ENCODE measurements at regions not wholly inside any gene's neighbourhood (a gene's known extent, or its start where the extent isn't known, plus 50 kb on each side); places are given as distances from the start of the nearest gene placed in this dataset.

DNA sequence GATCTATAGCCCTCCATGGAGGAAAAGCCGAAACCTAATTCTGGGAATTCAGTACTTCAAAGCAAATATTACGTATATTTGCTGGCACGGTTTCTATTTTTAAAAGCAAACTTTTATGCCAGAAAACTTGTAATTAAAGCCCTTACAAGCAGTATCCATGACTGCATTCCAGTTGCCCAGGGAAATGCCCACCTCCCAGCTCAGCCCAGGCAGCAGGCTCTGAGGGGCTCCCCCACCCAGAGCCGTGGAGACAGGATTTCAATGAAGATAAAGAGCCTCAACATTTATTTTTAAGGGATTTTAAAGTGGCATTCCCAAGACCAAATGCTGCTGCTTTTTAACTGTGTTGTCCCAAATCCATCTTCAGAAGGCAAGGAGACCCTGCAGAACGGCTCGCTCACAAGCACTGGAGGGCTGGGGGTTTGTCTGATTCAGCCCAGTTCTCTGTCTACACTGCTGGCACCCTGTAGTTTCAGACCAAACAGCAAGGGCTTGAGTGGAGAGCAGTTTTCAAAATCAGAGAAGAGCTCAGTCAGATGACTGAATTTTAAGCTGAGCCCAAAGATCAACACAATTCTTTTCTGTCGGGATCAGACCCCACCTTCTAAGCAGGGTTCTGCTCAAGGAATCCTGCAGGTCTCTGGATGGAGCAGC, 105.1 kb downstream of the KCNF1 start:
- Histone ChIP-seq H4K20me1 (replicated peaks; ENCODE audit: control insufficient read depth, extremely low read depth, insufficient read depth, low read length) (no peaks in the 10 kb centered on the region), H3K36me3 (ENCODE audit: control insufficient read depth in 2 of 2, extremely low read depth in 1 of 2, insufficient read depth in 2 of 2, low read length in 2 of 2) (no peaks in the 10 kb centered on the region), H3K27me3 (ENCODE audit: control insufficient read depth in 2 of 2, insufficient read depth in 2 of 2, low read length in 2 of 2) (peaks cover 0 to 13% of the 10 kb centered on the region in 2 experiments), H3K9me3 (replicated peaks; ENCODE audit: control insufficient read depth, insufficient read depth, low read length) (no peaks in the 10 kb centered on the region), H3K4me1 (ENCODE audit: control insufficient read depth, extremely low read depth, insufficient read depth, low read length) (no peaks in the 10 kb centered on the region), H3K9ac (replicated peaks; ENCODE audit: extremely low read depth, insufficient read depth, low read length) (no peak overlapping the region), H3K4me2 (ENCODE audit: insufficient read depth, low read length) (no peak overlapping the region), H2AFZ (ENCODE audit: low read depth, low read length) (no peak overlapping the region), H3K79me2 (ENCODE audit: control insufficient read depth, insufficient read depth, low read length) (no peaks in the 10 kb centered on the region), H3K27ac (ENCODE audit: insufficient read depth, low read depth, low read length) (no peak overlapping the region), H3K9me1 (replicated peaks; ENCODE audit: control insufficient read depth, extremely low read depth, insufficient read depth, low read length) (no peaks in the 10 kb centered on the region), H3K4me3 (replicated peaks in 1 of 3; ENCODE audit: insufficient read depth in 1 of 3, low read depth in 1 of 3, low read length in 3 of 3) (no peak overlapping the region)
- FAIRE-seq (no peak), DNase-seq (ENCODE audit: low read depth, low spot score) (no peak)
- ChIA-PET POLR2A (no interaction called here), CTCF (interaction anchor here (1.0 kb wide), 1 partner anchor 108 kb away, joined by 3 read pairs; no protein-coding TSS in a partner anchor)
- BruUV-seq (replicated peaks), result no TSS peak
- dilution Hi-C loops (cut with MboI; ENCODE audit: extremely low pct_ligation_motif_present, low sequenced_read_pairs), result no loop called here
- intact Hi-C loops (cut with micrococcal nuclease), result no loop called here
- TF ChIP-seq EZH2 (IDR thresholded peaks at IDR 0.05; ENCODE audit: borderline replicate concordance, low read depth, low read length, severe bottlenecking) (no peak), POLR2A (IDR thresholded peaks at IDR 0.05; ENCODE audit: low read depth, low read length) (no peak)
- TF ChIP-seq, protein P1, sequence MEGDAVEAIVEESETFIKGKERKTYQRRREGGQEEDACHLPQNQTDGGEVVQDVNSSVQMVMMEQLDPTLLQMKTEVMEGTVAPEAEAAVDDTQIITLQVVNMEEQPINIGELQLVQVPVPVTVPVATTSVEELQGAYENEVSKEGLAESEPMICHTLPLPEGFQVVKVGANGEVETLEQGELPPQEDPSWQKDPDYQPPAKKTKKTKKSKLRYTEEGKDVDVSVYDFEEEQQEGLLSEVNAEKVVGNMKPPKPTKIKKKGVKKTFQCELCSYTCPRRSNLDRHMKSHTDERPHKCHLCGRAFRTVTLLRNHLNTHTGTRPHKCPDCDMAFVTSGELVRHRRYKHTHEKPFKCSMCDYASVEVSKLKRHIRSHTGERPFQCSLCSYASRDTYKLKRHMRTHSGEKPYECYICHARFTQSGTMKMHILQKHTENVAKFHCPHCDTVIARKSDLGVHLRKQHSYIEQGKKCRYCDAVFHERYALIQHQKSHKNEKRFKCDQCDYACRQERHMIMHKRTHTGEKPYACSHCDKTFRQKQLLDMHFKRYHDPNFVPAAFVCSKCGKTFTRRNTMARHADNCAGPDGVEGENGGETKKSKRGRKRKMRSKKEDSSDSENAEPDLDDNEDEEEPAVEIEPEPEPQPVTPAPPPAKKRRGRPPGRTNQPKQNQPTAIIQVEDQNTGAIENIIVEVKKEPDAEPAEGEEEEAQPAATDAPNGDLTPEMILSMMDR (IDR thresholded peaks at IDR 0.05; ENCODE audit: extremely low read depth in 1 of 2, insufficient read depth in 1 of 2, low read depth in 1 of 2, low read length in 2 of 2), result no peak

- FAIRE-seq (no peak), DNase-seq (ENCODE audit: low read depth, low spot score) (no peak)
- Histone ChIP-seq H3K27me3 (ENCODE audit: control insufficient read depth in 2 of 2, insufficient read depth in 2 of 2, low read length in 2 of 2) (peaks cover 0 to 13% of the 10 kb centered on the region in 2 experiments), H3K9me1 (replicated peaks; ENCODE audit: control insufficient read depth, extremely low read depth, insufficient read depth, low read length) (no peaks in the 10 kb centered on the region), H3K36me3 (ENCODE audit: control insufficient read depth in 2 of 2, extremely low read depth in 1 of 2, insufficient read depth in 2 of 2, low read length in 2 of 2) (no peaks in the 10 kb centered on the region), H3K4me1 (ENCODE audit: control insufficient read depth, extremely low read depth, insufficient read depth, low read length) (no peaks in the 10 kb centered on the region), H3K79me2 (ENCODE audit: control insufficient read depth, insufficient read depth, low read length) (no peaks in the 10 kb centered on the region), H3K9ac (replicated peaks; ENCODE audit: extremely low read depth, insufficient read depth, low read length) (no peak overlapping the region), H4K20me1 (replicated peaks; ENCODE audit: control insufficient read depth, extremely low read depth, insufficient read depth, low read length) (no peaks in the 10 kb centered on the region), H2AFZ (ENCODE audit: low read depth, low read length) (no peak overlapping the region), H3K4me3 (replicated peaks in 1 of 3; ENCODE audit: insufficient read depth in 1 of 3, low read depth in 1 of 3, low read length in 3 of 3) (no peak overlapping the region), H3K9me3 (replicated peaks; ENCODE audit: control insufficient read depth, insufficient read depth, low read length) (no peaks in the 10 kb centered on the region), H3K27ac (ENCODE audit: insufficient read depth, low read depth, low read length) (no peak overlapping the region), H3K4me2 (ENCODE audit: insufficient read depth, low read length) (no peak overlapping the region)
- intact Hi-C loops (cut with micrococcal nuclease), result no loop called here
- ChIA-PET CTCF (no interaction called here), POLR2A (no interaction called here)
- BruUV-seq (replicated peaks), result no TSS peak
- dilution Hi-C loops (cut with MboI; ENCODE audit: extremely low pct_ligation_motif_present, low sequenced_read_pairs), result no loop called here
- no peak for TF ChIP-seq MYC (IDR thresholded peaks at IDR 0.05; ENCODE audit: low read depth, low read length)
- no peak for TF ChIP-seq POLR2A (IDR thresholded peaks at IDR 0.05; ENCODE audit: low read depth, low read length)
- no peak for TF ChIP-seq FOS (IDR thresholded peaks at IDR 0.05; ENCODE audit: borderline replicate concordance, insufficient read depth, low read length)
- TF ChIP-seq GATA2 (IDR thresholded peaks at IDR 0.05; ENCODE audit: insufficient read depth, insufficient read length, low read depth, low read length), result no peak
- no peak for TF ChIP-seq POLR2AphosphoS5 (IDR thresholded peaks at IDR 0.05; ENCODE audit: insufficient read depth, low read depth, low read length)
- TF ChIP-seq JUN (IDR thresholded peaks at IDR 0.05; ENCODE audit: borderline replicate concordance, insufficient read depth, insufficient read length, low read depth), result no peak
- TF ChIP-seq, protein P2, sequence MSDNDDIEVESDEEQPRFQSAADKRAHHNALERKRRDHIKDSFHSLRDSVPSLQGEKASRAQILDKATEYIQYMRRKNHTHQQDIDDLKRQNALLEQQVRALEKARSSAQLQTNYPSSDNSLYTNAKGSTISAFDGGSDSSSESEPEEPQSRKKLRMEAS (IDR thresholded peaks at IDR 0.05; ENCODE audit: insufficient read depth, insufficient read length), result no peak
- TF ChIP-seq, protein P1 (IDR thresholded peaks at IDR 0.05; ENCODE audit: extremely low read depth in 1 of 2, insufficient read depth in 1 of 2, low read depth in 1 of 2, low read length in 2 of 2), result no peak
- TF ChIP-seq EZH2 (IDR thresholded peaks at IDR 0.05; ENCODE audit: borderline replicate concordance, low read depth, low read length, severe bottlenecking), result no peak
These were observed 106.2 kb downstream of the KCNF1 start for GRCh38 chr2:11017921-11018320.
